NCI-H524 (cell line): ENCODE measurements at regions not wholly inside any gene's neighbourhood (a gene's known extent, or its start where the extent isn't known, plus 50 kb on each side); places are given as distances from the start of the nearest gene placed in this dataset.
"Not testable (repeated sequence)": the region's sequence is repeated elsewhere in the genome, so short reads cannot be mapped to it uniquely, and the experiment has no call there.

ENCODE experiments used
- DNase-seq, 2 experiments: peaks; one replicate each; lab custom pipeline; 2025; lab: John Stamatoyannopoulos, UW

DNA sequence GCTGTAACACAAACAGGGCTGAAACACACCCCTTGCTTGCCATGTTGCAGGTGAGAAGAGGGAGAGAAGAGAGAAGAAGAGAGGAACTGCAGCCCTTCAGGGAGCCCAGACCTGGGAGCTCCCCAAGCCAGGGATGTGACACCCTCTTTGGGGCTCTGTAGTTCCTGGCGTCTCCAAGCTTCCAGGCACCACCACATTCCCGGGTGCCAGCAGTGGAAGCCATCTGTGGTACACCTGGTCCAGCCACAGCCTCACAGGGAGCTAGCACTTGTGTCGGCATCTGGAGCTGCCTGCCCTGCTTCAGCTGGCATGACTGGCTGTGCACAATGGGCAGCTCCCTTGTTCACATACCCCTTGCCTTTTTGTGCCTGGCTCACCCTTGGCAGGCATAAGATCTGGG is 182.1 kb downstream of the DEPDC1B start:
- peak in 1 of 2 experiments; percentile 55 for DNase-seq

DNA sequence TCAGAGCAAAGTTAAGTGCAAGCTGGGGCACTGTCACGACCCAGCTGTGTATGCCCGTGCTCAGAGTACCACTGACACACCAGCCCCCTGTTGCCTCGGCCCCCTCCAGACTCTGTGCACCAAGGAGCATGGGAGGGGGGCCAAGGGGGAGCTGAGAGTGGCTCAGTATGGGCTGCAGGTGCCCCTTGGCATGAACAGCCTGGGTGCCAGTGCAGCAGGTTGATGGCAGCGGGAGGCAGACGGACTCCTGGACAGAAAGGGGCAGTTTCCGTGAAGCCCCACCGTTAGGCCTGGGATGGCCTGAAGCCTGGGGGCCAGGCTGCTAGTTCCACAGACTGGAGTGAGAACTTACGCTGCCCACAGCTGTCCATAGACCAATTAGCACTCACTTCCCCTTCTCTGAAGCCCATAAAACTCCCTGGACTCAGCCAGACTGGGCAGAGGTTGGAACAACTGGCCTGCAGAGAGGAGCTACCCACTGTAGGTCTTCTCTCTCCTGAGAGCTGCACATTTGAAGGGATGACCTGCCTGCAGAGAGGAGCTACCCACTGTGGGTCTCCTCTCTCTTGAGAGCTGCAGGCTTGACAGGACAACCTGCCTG is 182.8 kb downstream of the DEPDC1B start:
- DNase-seq = no peak

DNA sequence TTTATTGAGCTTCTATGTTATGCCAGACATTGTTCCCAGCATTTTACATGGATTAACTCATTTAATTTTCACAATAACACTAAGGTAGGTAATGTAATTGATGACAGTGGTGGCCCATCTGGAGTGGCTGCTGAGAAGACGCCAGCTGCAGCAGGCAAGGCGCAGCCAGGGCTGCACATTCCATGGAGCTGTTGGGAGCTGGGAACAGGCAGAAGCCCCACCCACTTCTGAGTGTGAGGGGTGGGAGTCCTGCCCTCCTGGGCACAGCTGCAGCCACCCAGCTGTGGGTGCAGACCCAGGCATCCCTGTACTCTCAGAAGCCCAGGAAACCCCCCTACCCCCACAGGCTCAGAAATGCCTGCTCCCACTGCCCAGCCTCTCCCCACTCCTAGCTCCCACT is 183.3 kb downstream of the DEPDC1B start:
- DNase-seq = peak in 1 of 2 experiments; percentile 42

DNA sequence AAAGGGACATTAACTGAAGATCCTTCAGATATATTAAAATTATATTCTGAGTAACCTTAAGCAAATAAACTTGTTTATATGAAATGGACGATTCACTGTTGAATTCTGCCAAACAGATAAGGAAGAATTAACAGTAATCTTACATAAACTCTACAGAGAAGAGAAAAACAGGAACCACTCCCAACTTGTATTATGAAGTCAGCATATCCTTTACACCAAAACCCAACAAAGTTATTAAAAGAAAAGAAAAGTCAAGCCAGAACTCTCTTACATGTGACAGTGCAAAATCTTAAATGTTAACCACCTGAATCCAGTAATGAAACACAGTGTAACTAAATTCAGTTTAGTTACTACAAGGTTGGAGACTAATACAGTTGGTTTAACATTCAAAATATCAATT is 185.8 kb downstream of the DEPDC1B start:
- no peak for DNase-seq

DNA sequence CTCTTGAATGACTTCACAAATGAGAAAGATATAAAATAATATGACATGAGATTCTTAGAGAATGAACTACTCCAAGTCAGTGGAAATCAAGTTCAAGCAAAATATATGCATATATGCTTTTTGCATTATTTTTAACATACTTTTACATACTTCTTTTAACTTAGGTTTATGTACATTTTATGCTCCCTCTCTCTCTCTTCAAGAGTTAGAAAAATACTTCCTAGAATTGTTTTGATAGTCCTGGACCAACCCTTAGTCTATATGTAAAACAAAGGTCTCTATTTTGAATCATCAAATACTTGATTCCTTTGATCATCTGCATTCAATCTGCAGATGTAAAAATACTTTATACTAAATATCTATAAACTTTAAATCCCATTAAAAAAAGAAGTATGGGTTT is 187.8 kb downstream of the DEPDC1B start:
- no peak for DNase-seq

DNA sequence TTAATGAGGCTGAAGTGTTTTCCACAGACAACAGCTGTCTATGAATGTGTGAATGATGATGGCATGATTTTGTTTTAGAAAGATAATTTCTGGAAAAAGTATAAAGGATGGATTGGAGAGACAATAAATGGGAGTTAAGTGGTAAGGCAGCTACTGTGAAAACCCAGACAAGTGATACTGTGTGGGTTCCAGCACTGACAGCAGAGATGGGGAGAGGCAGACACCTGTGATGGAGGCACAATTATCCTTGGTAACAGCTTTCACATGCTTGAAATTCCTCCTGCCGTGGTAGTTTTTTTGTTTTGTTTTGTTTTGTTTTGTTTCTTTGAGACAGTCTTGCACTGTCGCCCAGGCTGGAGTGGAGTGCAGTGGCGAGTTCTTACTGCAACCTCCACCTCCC is 189.3 kb downstream of the DEPDC1B start:
- no peak for DNase-seq

DNA sequence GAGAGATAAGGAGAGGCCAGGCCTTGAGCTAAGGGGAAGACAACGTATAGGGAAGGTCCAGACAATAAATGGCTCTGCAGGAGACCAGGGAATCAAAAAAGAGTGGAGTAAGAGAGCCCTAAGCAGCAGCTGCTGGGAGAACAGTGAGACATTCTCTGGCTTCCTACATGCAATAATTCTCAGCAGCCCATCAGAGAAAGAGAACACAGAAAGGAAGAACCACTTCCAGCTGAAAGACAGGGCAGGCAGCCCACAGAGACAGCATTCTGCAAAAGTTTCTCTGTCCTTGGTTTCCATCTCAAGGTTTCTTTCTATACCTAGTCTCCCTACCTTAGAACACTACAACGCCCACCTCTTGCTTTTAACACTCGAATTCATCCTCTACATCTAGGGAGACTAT is 189.9 kb downstream of the DEPDC1B start:
- no peak for DNase-seq

DNA sequence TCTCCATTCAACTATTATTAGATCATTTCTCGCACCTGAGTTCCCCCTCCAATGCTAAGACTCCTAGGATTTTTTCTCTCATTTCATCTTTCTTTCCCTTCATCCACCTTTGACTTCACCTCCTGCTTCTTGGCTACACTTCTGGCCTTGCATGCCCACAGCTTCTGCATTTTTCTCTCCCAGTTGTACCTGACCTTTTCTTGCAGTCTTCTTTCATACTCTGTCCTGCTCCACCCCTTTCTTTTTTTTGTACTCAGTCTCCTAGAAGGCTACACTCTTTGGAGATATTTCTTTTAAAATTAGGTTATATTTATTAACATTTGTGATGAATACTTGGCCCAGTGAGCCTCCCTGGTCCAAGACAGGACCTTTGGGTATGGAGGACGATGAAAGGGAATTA is 190.4 kb downstream of the DEPDC1B start:
- DNase-seq = no peak

DNA sequence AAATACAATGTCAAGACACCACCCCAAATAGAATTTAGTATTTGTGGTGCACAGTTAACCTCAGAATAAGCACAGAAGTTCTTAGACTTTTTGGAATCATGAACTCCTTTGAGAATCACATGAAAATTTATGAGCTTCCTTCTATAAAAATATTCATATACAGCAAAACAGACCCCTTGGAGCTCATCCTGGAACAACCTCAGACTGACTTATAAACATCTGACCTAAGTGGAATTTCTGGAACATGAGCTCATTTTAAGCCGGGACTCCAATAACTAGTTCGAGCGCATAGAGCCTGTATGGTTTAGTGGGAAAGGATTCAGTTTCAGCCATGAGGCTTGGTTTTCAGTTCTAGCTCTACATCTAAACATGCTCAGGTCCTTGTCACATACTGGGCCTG is 192.3 kb downstream of the DEPDC1B start:
- DNase-seq = no peak

DNA sequence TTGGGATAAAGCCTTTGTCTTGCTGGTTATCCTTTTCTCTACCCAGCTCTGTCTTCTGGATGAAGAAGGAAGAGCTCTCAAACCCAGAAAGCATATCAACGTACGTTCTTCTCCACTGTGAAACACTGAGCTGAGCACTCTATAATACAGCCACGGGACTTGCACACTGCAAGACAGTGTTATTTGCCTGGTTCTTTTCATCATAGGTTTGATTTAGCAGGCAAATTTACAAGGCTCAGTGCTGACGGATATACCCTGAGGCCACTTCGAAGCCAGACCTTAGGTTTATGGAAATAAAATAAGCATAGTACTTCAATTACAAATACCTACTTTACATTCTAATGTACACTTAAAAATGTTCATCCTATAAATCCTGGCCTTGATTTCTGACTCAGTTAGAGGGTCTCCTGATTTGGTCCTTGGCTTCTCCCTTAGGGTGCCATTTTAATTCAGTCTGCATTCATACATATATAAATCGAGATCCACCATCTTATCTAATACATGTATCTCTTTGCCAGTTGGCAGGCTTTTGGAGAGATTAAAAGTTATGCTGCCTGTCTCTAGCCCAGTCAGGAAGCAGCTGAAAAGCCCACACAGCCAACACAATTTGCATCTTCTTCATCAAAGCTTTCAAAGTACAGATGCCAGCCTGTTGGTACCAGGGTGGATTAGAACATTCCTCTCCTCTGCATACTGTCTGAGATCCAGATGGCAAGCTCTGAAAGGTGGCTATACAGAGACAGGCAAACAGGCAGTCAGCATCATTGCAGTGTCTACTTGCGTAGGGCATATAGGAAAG is 194.4 kb downstream of the DEPDC1B start:
- peak in 1 of 2 experiments; percentile 42 for DNase-seq

DNA sequence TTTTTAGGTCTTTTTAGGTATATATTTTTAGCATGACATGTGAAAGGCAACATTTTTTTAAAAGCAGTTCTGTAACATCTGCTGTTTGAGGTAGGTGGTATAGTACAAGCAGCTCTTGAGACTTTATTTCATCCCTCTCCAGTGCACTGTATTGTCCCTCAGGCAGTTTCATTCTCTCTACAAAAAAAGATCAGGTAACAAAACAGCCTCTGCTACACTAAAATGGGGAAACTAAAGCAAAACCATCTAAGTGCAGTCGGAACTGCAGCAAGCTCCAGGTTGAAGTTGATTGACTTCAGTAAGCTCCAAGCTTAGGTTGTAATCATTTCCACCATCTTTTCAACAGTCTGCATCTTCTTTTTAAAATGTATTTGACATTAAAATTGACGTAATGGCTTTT is 195.6 kb downstream of the DEPDC1B start:
- peak in 1 of 2 experiments; percentile 3 for DNase-seq

DNA sequence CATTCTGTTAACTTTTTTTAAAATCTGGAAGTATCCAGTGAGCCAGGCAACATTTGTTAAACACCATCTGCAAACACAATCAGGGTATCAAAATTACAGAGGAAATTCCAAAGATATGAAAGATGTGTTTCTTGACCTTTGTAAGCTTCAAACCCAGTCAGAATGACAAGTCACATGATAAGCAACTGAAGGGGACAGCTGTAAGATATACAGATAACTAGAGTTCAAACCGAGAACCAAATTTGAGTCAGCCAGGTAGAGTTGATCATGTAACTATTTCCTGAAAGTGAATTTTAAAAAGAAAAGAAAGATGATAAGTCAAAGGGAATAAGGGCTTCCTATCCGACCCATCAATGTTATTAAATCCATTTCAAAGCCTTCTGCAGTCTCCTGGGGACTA is 196.2 kb downstream of the DEPDC1B start:
- DNase-seq = no peak

DNA sequence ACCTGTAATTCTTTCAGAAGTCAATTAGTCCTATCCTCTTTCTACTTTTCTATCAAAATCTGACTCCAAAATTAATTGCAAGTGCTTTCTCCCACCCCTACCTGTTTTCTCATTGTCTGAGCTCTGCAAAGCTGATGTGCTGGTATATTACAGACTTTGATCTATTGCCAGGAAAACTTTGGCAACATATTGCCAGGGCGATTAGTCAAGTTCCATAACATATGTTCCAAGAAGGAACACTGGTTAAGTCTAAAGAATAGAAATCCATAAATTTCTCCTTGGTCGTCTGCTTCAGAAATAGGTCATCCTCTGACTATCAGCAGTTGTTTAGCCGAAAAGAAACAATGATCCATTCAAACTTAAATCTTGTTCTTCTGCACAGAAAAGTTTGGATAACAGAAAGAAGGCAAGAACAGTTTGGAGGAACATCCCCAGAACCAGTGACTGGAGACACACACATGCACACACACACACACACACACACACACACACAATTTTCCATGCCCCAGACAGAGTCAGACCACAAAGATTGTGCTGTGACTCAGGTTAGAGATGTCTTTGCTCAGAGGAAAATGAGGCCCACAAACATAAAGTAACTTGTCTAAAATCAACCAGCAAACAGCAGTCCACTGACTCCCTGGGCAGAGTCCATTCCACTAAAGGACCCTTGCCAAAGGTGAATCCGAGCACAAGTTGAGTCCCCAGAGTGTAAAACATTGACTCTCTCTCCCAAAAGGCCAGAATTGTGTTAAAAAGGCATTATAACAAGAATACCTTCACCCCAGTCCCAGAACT is 202.1 kb downstream of the DEPDC1B start:
- DNase-seq = peak in 1 of 2 experiments; percentile 44

DNA sequence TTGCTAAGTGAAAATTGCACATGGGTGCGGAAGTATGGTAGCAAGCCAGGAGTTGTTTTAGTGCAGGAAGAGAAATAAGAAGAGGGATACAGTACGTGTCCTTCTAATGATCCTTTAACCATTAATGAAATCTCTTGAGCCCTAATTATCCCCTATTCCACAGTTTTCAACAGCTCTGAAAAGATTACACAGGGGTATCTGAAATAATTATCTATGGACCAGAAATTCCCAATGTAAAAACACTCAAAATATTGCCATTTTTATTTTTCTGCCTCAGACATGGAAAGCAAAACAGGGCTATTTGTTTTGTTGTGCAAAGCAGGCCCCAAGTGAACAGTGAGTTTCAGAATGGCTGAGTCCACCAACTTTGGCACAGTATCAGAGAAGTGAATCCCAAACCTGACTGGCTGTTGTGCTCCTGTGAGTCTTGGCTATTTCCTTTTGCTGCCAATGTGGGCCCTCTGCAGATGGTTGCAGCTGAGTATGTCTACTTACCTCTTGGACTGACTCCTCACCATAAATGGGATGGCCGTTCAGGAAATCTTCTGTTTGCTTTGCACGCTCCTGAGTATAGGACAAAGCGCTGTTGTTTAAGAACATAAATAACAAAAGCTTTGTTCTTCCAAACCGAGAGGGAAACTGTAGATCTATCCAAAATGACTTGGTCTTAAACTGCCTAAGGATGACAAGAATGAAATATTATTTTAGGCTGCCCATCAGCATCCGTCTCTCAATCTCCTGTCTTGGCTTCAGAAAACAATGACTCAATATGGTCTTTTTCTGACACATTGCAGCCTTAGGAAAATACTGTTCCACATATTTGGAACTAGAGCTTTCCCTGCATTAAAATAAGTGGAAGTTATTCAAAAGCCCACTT is 204.1 kb downstream of the DEPDC1B start:
- no peak for DNase-seq

DNA sequence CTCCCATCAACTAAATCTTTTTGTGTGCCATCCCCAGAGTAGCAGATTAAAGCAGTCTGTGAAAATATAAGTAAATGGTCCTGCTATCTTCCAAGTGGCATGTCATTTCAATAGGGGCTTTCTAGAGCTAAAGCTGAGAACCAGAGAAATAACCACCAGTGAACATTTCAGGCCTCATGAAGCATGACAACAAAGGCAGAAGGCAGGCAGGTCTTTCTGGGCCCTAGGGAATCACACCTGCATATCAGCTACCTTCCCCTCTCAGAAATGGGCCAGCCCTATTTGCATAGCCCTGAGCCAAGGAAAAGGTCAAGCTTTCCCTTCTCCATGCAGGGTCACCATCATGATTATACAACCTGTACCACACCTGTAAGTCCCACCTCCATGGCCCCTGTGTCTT is 205.3 kb downstream of the DEPDC1B start:
- DNase-seq = no peak

DNA sequence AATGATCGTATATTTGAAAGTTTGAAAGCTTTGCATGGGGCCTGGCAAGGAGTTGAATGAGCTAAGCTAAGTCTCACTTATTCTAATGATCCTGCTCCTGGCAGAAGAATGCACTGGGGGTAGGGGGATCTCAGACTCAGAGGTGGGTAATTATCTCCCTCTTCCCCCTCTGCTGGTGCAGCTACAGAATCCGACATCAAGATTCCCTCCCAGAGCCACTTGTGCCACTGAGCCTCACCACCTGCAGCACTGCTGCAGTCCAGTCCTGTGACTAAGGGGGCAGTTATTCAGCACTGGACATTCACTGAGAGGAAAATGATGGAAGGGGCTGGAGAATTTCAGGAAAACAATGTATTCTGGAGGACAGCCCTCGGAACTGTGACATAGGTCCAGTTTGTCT is 205.8 kb downstream of the DEPDC1B start:
- no peak for DNase-seq

DNA sequence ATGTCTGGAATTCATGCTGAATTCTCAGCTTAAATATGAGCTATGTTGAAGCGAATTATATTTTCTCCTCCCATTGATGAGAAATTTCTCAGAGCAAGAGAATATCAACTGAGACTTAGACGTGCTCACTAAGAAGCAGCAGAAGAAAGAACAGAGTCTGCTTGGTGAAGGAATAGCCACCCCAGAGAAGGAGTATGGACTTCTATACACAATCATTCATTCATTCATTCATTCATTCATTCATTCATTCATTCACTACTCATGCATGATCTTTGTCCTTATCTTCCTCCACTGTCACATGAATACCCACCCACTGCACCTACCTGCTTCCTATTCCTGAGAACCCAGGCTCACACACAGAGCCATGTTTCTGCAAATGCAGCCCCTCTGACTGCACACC is 206.6 kb downstream of the DEPDC1B start:
- DNase-seq = no peak

DNA sequence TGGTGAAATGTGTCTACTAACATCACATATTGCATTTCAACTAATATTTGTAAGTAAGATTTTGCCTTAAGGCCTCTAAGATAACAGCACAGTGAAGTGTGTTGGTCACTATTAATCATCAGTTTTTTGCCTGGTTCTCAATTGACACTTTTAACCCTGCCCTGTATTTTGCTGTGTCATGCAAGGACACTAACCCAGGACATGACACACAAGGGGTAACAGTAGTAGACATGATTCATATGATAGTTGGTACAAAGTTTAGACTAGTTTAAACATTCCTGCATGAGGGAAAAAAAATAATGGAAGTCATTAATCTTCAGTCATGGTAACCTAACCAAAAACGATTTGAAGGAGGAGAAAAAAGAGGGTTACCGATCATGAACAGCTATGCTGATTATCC is 207.0 kb downstream of the DEPDC1B start:
- DNase-seq = no peak

DNA sequence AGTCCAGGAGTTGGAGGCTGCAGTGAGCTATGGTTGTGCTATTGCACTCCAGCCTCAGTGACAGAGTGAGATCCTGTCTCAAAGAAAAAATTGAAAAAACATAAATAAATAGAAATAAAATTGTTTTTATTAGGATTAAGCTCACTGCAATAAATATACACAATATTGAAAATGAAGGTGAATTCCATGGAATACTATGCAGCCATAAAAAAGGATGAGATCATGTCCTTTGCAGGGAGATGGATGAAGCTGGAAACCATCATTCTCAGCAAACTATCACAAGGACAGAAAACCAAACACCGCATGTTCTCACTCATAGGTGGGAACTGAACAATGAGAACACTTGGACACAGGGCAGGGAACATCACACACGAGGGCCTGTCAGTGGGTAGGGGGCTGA is 207.6 kb downstream of the DEPDC1B start:
- DNase-seq = not testable (repeated sequence)

DNA sequence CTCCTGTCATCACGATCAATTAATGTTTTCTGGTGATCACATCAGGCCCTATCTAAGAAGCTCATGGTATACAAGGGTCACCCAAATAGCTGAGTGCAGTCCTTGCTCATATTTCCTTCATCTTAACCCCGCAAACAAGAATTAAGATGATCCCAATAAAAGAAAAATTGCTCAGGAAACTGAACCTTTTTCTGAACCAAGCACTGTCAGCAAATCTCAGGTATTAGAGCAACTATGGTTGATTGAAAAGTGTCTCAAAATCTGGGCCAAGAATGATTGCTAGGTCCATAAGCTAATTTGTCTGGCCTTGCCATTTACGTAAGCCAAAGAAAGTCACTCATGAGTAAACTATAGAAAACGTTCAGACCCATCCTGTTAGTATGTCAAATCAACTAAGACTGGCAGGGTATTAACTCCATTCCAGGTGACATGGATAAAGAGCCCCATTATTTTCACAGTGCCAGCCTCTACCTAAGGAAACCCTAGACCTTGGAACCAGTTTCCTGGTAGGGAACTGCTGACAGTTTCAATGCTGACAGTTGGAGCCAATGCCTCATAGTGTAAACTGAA is 209.3 kb downstream of the DEPDC1B start:
- DNase-seq = no peak

DNA sequence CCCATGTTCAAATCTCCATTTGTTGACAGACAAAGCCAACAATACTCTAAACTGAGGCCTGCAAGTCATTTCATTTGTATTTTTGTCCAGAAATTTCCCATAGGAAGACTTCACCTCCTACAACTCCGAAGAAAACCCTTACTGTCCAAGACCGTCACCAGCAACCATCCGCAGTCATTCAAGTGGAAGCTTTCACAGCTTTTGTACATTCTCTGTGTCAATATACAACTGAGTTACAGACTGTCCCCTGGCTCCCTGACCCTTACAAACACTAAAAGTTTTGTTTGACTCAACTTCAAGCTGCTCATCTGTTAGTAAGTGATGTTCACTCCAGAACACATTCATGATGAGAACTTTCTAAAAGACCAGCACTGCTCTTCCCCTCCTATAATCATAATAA is 210.1 kb downstream of the DEPDC1B start:
- no peak for DNase-seq

DNA sequence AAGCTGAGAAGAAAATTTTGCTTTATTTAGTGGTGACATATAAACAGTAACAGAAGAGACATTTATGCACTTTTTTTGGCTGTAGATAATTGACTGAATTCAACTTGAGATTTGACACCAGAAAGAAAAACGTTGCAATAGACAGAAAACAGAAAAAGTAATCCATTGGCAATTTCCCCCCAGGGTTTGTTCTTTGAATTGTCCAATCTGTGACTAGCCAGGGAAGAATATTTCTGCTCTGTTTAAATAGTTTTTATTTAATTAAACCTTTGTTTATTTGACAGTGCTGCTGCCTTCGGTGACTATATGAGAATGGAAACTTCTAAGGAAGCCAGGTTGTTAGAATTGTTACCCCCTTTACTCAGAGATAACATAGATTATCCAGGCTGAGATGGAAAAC is 210.6 kb downstream of the DEPDC1B start:
- no peak for DNase-seq
